Prostate gland (tissue), 2 donors: ENCODE measurements at regions not wholly inside any gene's neighbourhood (a gene's known extent, or its start where the extent isn't known, plus 50 kb on each side); places are given as distances from the start of the nearest gene placed in this dataset.

Experiments used
- DNase-seq: peaks from one replicate; pipeline ENCODE4 v3.0.0-alpha.2; 2019; ENCODE audit warnings: low spot score
- H3K27ac ChIP-seq, 2 donors: fragments of 200-600 bp; sonication (generic); 2 replicates each; pipeline ENCODE4 v1.5.1; 2017 to 2019
- H3K27me3 ChIP-seq: fragments of 200-600 bp; sonication (generic); replicated peaks from 2 replicates; pipeline ENCODE4 v1.5.1; 2019; ENCODE audit not compliant: insufficient read depth
- H3K36me3 ChIP-seq, 2 donors: fragments of 200-600 bp; sonication (generic); 1 replicate in 1 of 2; 2 replicates in 1 of 2; pipeline versions ENCODE4 v1.5.1 to v1.8.1; 2017 to 2019
- H3K4me1 ChIP-seq: fragments of 200-600 bp; sonication (generic); replicated peaks from 2 replicates; pipeline ENCODE4 v1.5.1; 2019
- H3K4me3 ChIP-seq, 2 donors: fragments of 200-600 bp; sonication (generic); 2 replicates each; pipeline ENCODE4 v1.5.1; 2017 to 2019
- H3K9me3 ChIP-seq: fragments of 200-600 bp; sonication (generic); 2 replicates; pipeline ENCODE4 v1.5.1; 2017
- CTCF ChIP-seq, 4 experiments: fragments of 200-600 bp in 2 of 4; fragments of 450-650 bp in 2 of 4; sonication (generic) in 2 of 4; IDR thresholded peaks; 1 replicate in 3 of 4; 2 replicates in 1 of 4; pipeline ENCODE4 v1.5.1; 2016 to 2019; ENCODE audit warnings: antibody characterized with exemption in 4 of 4, mild to moderate bottlenecking in 2 of 4, moderate library complexity in 2 of 4
- POLR2A ChIP-seq: fragments of 450-650 bp; IDR thresholded peaks from one replicate; pipeline ENCODE4 v1.6.1; 2016; ENCODE audit warnings: antibody characterized with exemption, mild to moderate bottlenecking
- POLR2AphosphoS5 ChIP-seq: sonication (generic); formaldehyde crosslinking; IDR thresholded peaks from one replicate; pipeline ENCODE4 v1.6.1; 2017; ENCODE audit warnings: antibody characterized with exemption
- WGBS: methylation state at CpG from one replicate; pipeline ENCODE4 v1.1.5; 2018; 5-methylcytosine and 5-hydroxymethylcytosine counted together
- intact Hi-C: fragments of 100-400 bp; cut with DNase I; formaldehyde crosslinking; loops from one replicate; pipeline ENCODE4 v1.14.2; 2022

- Histone ChIP-seq H3K27ac (no peak overlapping the region), H3K4me3 (no peak overlapping the region), H3K9me3 (no peaks in the 10 kb centered on the region), H3K27me3 (no peaks in the 10 kb centered on the region), H3K4me1 (no peaks in the 10 kb centered on the region), H3K36me3 (no peaks in the 10 kb centered on the region)
- no peak for DNase-seq
- WGBS, result 79% methylated on average over 12 of the region's 12 CpGs
- TF ChIP-seq POLR2A (no peak), POLR2AphosphoS5 (no peak), CTCF (IDR thresholded peaks at IDR 0.05) (no peak)
- intact Hi-C loops, result no loop called here
Observed at GRCh38 chr16:54381601-54382313, 95.2 kb upstream of the IRX3 start.

GRCh38 chr16:54375071-54375470 lies 88.5 kb upstream of the IRX3 start:
- H3K9me3 ChIP-seq, result no peaks in the 10 kb centered on the region
- TF ChIP-seq POLR2AphosphoS5, result no peak
- TF ChIP-seq CTCF (IDR thresholded peaks at IDR 0.05), result no peak
- TF ChIP-seq POLR2A, result no peak
- H3K4me3 ChIP-seq, result no peak overlapping the region
- H3K27me3 ChIP-seq, result no peaks in the 10 kb centered on the region
- no peak for DNase-seq
- no peak overlapping the region for H3K27ac ChIP-seq
- H3K36me3 ChIP-seq, result no peaks in the 10 kb centered on the region
- H3K4me1 ChIP-seq, result no peaks in the 10 kb centered on the region
- intact Hi-C loops, result no loop called here
- WGBS, result 71% methylated on average over 8 of the region's 8 CpGs

GRCh38 chr16:54373534-54374520 lies 87.2 kb upstream of the IRX3 start:
- Histone ChIP-seq H3K27ac (no peak overlapping the region), H3K27me3 (no peaks in the 10 kb centered on the region), H3K4me1 (no peaks in the 10 kb centered on the region), H3K9me3 (no peaks in the 10 kb centered on the region), H3K36me3 (no peaks in the 10 kb centered on the region), H3K4me3 (no peak overlapping the region)
- no peak for DNase-seq
- WGBS, result 71% methylated on average over 27 of the region's 27 CpGs
- TF ChIP-seq POLR2AphosphoS5 (no peak), CTCF (IDR thresholded peaks at IDR 0.05) (no peak), POLR2A (no peak)
- intact Hi-C loops, result no loop called here

GRCh38 chr16:54370278-54371040 lies 83.9 kb upstream of the IRX3 start:
- Histone ChIP-seq H3K27me3 (no peaks in the 10 kb centered on the region), H3K36me3 (no peaks in the 10 kb centered on the region), H3K4me1 (no peaks in the 10 kb centered on the region), H3K4me3 (no peak overlapping the region), H3K9me3 (no peaks in the 10 kb centered on the region), H3K27ac (no peak overlapping the region)
- no peak for TF ChIP-seq POLR2A
- TF ChIP-seq CTCF (IDR thresholded peaks at IDR 0.05), result no peak
- no peak for TF ChIP-seq POLR2AphosphoS5
- DNase-seq, result no peak
- intact Hi-C loops, result no loop called here
- WGBS, result 58% methylated on average over 29 of the region's 29 CpGs
